ENCODE measurements at regions not wholly inside any gene's neighbourhood (a gene's known extent, or its start where the extent isn't known, plus 50 kb on each side); places are given as distances from the start of the nearest gene placed in this dataset.

DNA sequence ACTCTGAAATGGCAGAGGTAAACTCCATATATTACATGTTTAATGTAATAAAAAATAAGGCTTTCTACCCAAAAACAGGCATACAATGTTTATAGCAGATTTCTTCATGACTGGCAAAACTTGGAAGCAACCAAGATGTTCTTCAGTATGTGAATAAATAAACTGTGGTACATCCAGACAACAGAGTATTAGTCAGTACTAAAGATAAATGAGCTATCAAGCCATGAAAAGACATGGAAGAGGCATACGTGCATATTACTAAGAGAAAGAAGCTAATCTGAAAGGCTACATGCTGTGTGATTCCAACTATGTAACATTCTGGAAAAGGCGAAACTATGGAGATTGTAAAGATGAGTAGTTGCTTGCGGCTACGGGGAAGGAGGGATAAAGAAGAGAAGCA lies 97.4 kb downstream of the OSR1 start:
- no peak overlapping the region for H3K4me3 ChIP-seq (ENCODE audit: low read length)
- no peak overlapping the region for H3K27ac ChIP-seq (ENCODE audit: low read depth, low read length)
- peaks cover 0 to 7% (median 2%) of the 10 kb centered on the region in 11 donors for H3K9me3 Mint-ChIP-seq
- H3K36me3 ChIP-seq (ENCODE audit: control insufficient read depth in 2 of 3, insufficient read depth in 3 of 3, low read length in 3 of 3), result no peaks in the 10 kb centered on the region
- intact Hi-C loops (cut with micrococcal nuclease), result no loop called here
- no peaks in the 10 kb centered on the region for H3K4me1 ChIP-seq (ENCODE audit: control insufficient read depth in 2 of 2, insufficient read depth in 2 of 2, low read length in 2 of 2)
- peaks cover 0 to 10% (median 4%) of the 10 kb centered on the region in 5 donors for H3K36me3 Mint-ChIP-seq
- no peaks in the 10 kb centered on the region for H3K4me1 Mint-ChIP-seq
- no peaks in the 10 kb centered on the region for H3K9me3 ChIP-seq (ENCODE audit: control insufficient read depth in 2 of 3, low read length in 3 of 3)
- ChIA-PET POLR2A (no interaction called here), CTCF (no interaction called here)
- H3K27me3 ChIP-seq (ENCODE audit: control insufficient read depth in 2 of 2, insufficient read depth in 2 of 2, low read length in 2 of 2), result no peaks in the 10 kb centered on the region
- H3K27ac Mint-ChIP-seq, result no peak overlapping the region
- ATAC-seq (no peak), DNase-seq (no peak)
- peaks cover 0 to 5% (median 0%) of the 10 kb centered on the region in 5 donors for H3K27me3 Mint-ChIP-seq
- H3K4me3 Mint-ChIP-seq, result no peak overlapping the region

DNA sequence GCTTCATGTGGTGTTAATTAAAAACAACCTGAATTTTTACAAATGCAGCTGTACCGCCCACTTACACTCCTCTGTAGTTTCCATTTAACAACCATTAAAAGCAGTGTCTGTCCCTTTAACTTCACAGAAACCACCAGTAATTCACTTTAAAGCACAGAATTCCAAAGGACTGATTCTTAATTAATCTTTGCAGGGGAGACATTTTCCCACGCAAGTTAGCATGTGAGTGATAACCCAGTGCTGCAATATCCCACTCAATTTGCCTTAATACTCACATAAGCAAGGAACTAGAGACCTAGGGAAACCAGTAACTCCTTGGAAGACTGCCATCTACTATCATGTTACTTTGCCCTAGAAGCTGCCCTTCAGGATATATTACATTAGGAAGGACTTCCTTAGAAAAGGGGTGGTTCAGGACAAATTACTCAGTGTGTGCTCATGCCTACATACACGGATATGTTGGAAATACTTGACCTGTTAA lies 102.3 kb downstream of the OSR1 start:
- Mint-ChIP-seq H3K27ac (no peak overlapping the region), H3K9me3 (peaks cover 0 to 7% (median 4%) of the 10 kb centered on the region in 11 donors), H3K4me1 (no peaks in the 10 kb centered on the region), H3K27me3 (peaks cover 0 to 7% (median 0%) of the 10 kb centered on the region in 5 donors), H3K4me3 (no peak overlapping the region), H3K36me3 (peaks cover 0 to 2% (median 0%) of the 10 kb centered on the region in 5 donors)
- no peak for ATAC-seq
- intact Hi-C loops (cut with micrococcal nuclease), result no loop called here
- H3K4me3 ChIP-seq (ENCODE audit: low read length), result no peak overlapping the region
- H3K36me3 ChIP-seq (ENCODE audit: control insufficient read depth in 2 of 3, insufficient read depth in 3 of 3, low read length in 3 of 3), result no peaks in the 10 kb centered on the region
- CTCF ChIA-PET, result no interaction called here
- H3K27ac ChIP-seq (ENCODE audit: low read depth, low read length), result no peak overlapping the region
- H3K4me1 ChIP-seq (ENCODE audit: control insufficient read depth in 2 of 2, insufficient read depth in 2 of 2, low read length in 2 of 2), result no peaks in the 10 kb centered on the region
- H3K9me3 ChIP-seq (ENCODE audit: control insufficient read depth in 2 of 3, low read length in 3 of 3), result no peaks in the 10 kb centered on the region
- POLR2A ChIA-PET, result no interaction called here
- no peak for DNase-seq
- H3K27me3 ChIP-seq (ENCODE audit: control insufficient read depth in 2 of 2, insufficient read depth in 2 of 2, low read length in 2 of 2), result no peaks in the 10 kb centered on the region

DNA sequence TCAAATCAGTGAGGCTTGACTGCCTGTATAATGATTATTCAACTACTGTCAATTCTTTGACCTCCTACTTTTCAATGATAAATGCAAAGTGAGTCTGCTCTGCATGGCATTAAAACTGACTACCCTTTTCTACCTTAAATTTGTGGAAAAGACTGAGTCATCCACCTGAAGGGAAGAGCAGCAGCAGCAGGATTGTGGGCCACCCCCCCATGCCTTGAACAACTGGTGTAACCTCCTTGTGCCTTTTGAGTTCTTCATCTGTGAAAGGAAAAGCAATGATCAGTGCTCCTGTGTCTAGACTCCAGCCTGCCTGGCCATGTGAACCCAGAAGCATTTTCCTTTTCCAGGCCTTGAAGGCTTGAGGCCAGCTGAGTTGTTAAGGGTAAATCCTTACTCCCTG lies 102.9 kb downstream of the OSR1 start:
- no peak overlapping the region for H3K27ac Mint-ChIP-seq
- no peak overlapping the region for H3K27ac ChIP-seq (ENCODE audit: low read depth, low read length)
- H3K27me3 Mint-ChIP-seq, result peaks cover 0 to 7% (median 0%) of the 10 kb centered on the region in 5 donors
- intact Hi-C loops (cut with micrococcal nuclease), result no loop called here
- ChIA-PET CTCF (no interaction called here), POLR2A (no interaction called here)
- H3K4me3 Mint-ChIP-seq, result no peak overlapping the region
- ATAC-seq, result no peak
- no peaks in the 10 kb centered on the region for H3K36me3 Mint-ChIP-seq
- H3K27me3 ChIP-seq (ENCODE audit: control insufficient read depth in 2 of 2, insufficient read depth in 2 of 2, low read length in 2 of 2), result no peaks in the 10 kb centered on the region
- no peak for DNase-seq
- H3K4me3 ChIP-seq (ENCODE audit: low read length), result no peak overlapping the region
- H3K36me3 ChIP-seq (ENCODE audit: control insufficient read depth in 2 of 3, insufficient read depth in 3 of 3, low read length in 3 of 3), result no peaks in the 10 kb centered on the region
- peaks cover 0 to 7% (median 4%) of the 10 kb centered on the region in 11 donors for H3K9me3 Mint-ChIP-seq
- H3K9me3 ChIP-seq (ENCODE audit: control insufficient read depth in 2 of 3, low read length in 3 of 3), result no peaks in the 10 kb centered on the region
- H3K4me1 ChIP-seq (ENCODE audit: control insufficient read depth in 2 of 2, insufficient read depth in 2 of 2, low read length in 2 of 2), result no peaks in the 10 kb centered on the region
- H3K4me1 Mint-ChIP-seq, result no peaks in the 10 kb centered on the region

DNA sequence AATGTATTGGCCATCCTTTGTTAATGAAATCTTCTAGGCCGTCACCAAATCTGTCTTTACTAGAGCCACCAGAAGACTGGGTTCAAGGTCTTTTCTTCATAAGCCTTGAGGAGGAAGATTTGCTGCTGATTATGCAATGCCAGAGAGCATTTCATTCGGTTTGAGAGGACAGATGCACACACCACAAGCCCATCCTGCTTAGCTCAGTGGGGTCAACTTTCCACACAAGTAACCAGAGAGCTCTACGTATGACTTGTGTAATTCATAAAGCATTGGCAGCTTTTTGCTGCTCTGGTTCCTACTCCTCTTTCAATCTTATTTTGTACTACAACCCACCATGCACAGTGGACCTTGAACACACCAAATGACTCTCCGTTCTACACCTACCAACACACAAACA lies 106.9 kb downstream of the OSR1 start:
- Histone ChIP-seq H3K27me3 (ENCODE audit: control insufficient read depth in 2 of 2, insufficient read depth in 2 of 2, low read length in 2 of 2) (no peaks in the 10 kb centered on the region), H3K36me3 (ENCODE audit: control insufficient read depth in 2 of 3, insufficient read depth in 3 of 3, low read length in 3 of 3) (no peaks in the 10 kb centered on the region), H3K9me3 (ENCODE audit: control insufficient read depth in 2 of 3, low read length in 3 of 3) (no peaks in the 10 kb centered on the region), H3K4me3 (ENCODE audit: low read length) (no peak overlapping the region), H3K27ac (ENCODE audit: low read depth, low read length) (no peak overlapping the region), H3K4me1 (ENCODE audit: control insufficient read depth in 2 of 2, insufficient read depth in 2 of 2, low read length in 2 of 2) (no peaks in the 10 kb centered on the region)
- DNase-seq (no peak), ATAC-seq (no peak)
- Mint-ChIP-seq H3K4me1 (no peaks in the 10 kb centered on the region), H3K4me3 (no peak overlapping the region), H3K36me3 (no peaks in the 10 kb centered on the region), H3K27me3 (peaks cover 0 to 7% (median 0%) of the 10 kb centered on the region in 5 donors), H3K9me3 (peaks cover 0 to 4% (median 0%) of the 10 kb centered on the region in 11 donors), H3K27ac (no peak overlapping the region)
- intact Hi-C loops (cut with micrococcal nuclease), result no loop called here
- ChIA-PET POLR2A (no interaction called here), CTCF (no interaction called here)

DNA sequence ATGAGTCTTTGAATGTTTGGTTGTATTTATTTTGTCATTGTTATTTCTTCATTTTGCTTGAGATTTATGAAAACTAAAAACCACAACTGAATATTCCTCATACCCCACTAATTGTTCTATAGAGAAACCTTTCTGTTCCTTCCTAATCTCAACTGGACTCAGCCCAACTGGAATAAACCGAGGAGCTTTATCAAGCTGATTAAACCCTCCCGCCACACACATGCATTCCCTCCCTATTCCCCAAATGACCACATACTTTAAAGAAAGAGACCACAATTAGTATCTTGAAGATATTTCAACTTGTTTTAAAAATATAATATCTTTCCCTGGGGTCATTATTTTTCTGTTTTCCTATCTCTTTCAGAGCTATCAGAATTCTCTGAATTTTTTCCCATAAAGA lies 107.5 kb downstream of the OSR1 start:
- H3K4me3 Mint-ChIP-seq, result no peak overlapping the region
- H3K9me3 Mint-ChIP-seq, result peaks cover 0 to 4% (median 0%) of the 10 kb centered on the region in 11 donors
- no peak overlapping the region for H3K27ac Mint-ChIP-seq
- H3K4me1 Mint-ChIP-seq, result no peaks in the 10 kb centered on the region
- no peaks in the 10 kb centered on the region for H3K27me3 ChIP-seq (ENCODE audit: control insufficient read depth in 2 of 2, insufficient read depth in 2 of 2, low read length in 2 of 2)
- no peak overlapping the region for H3K27ac ChIP-seq (ENCODE audit: low read depth, low read length)
- ATAC-seq (no peak), DNase-seq (no peak)
- intact Hi-C loops (cut with micrococcal nuclease), result no loop called here
- H3K36me3 ChIP-seq (ENCODE audit: control insufficient read depth in 2 of 3, insufficient read depth in 3 of 3, low read length in 3 of 3), result no peaks in the 10 kb centered on the region
- H3K9me3 ChIP-seq (ENCODE audit: control insufficient read depth in 2 of 3, low read length in 3 of 3), result no peaks in the 10 kb centered on the region
- H3K36me3 Mint-ChIP-seq, result no peaks in the 10 kb centered on the region
- no peaks in the 10 kb centered on the region for H3K4me1 ChIP-seq (ENCODE audit: control insufficient read depth in 2 of 2, insufficient read depth in 2 of 2, low read length in 2 of 2)
- POLR2A ChIA-PET, result no interaction called here
- no peak overlapping the region for H3K4me3 ChIP-seq (ENCODE audit: low read length)
- CTCF ChIA-PET, result no interaction called here
- peaks cover 0 to 7% (median 0%) of the 10 kb centered on the region in 5 donors for H3K27me3 Mint-ChIP-seq

DNA sequence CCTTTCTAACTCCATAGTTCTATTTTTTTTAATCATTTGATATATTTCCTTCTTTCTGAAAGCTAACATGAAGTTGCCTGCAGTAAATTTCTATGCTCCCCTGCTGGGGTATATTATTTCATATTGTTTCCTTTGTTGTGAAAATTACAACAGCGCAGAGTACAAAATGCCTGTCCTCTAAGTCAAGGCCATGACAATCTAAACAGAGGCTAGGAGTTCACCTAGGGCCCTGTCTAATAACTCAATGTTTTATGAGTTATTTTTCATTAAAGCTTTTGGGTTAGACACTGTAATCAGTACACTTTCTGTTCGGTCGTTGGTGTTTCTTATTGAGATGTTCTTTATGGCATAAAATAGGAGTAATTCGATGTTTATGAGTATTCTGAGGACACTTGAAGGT lies 111.2 kb downstream of the OSR1 start:
- ChIA-PET CTCF (no interaction called here), POLR2A (no interaction called here)
- no peaks in the 10 kb centered on the region for H3K4me1 ChIP-seq (ENCODE audit: control insufficient read depth in 2 of 2, insufficient read depth in 2 of 2, low read length in 2 of 2)
- Mint-ChIP-seq H3K4me3 (no peak overlapping the region), H3K9me3 (no peaks in the 10 kb centered on the region), H3K36me3 (no peaks in the 10 kb centered on the region), H3K4me1 (no peaks in the 10 kb centered on the region), H3K27me3 (no peaks in the 10 kb centered on the region), H3K27ac (no peak overlapping the region)
- no peak for ATAC-seq
- no peaks in the 10 kb centered on the region for H3K27me3 ChIP-seq (ENCODE audit: control insufficient read depth in 2 of 2, insufficient read depth in 2 of 2, low read length in 2 of 2)
- no peak overlapping the region for H3K27ac ChIP-seq (ENCODE audit: low read depth, low read length)
- no peak overlapping the region for H3K4me3 ChIP-seq (ENCODE audit: low read length)
- H3K36me3 ChIP-seq (ENCODE audit: control insufficient read depth in 2 of 3, insufficient read depth in 3 of 3, low read length in 3 of 3), result no peaks in the 10 kb centered on the region
- DNase-seq, result no peak
- intact Hi-C loops (cut with micrococcal nuclease), result no loop called here
- H3K9me3 ChIP-seq (ENCODE audit: control insufficient read depth in 2 of 3, low read length in 3 of 3), result no peaks in the 10 kb centered on the region

DNA sequence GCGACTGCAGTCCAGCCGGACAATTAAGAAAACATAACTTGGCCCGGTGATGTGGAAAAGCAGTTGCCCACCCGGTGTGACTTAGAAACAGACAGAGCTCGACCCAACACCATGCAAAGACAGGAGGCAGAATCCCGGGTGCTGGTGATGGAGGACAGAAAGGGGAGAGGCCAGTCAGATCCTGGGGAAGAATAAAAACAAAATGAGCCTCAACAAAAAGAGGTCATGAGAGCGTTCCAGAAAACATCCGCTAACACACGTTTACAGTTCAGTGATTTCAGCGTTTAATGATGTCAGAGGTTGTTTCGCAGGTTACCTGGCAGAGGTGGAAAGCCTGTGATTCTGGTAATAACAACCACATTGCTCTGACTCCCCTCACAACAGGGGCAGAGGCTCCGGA lies 111.9 kb downstream of the OSR1 start:
- Histone ChIP-seq H3K27ac (ENCODE audit: low read depth, low read length) (no peak overlapping the region), H3K27me3 (ENCODE audit: control insufficient read depth in 2 of 2, insufficient read depth in 2 of 2, low read length in 2 of 2) (no peaks in the 10 kb centered on the region), H3K4me1 (ENCODE audit: control insufficient read depth in 2 of 2, insufficient read depth in 2 of 2, low read length in 2 of 2) (no peaks in the 10 kb centered on the region), H3K9me3 (ENCODE audit: control insufficient read depth in 2 of 3, low read length in 3 of 3) (no peaks in the 10 kb centered on the region), H3K4me3 (ENCODE audit: low read length) (no peak overlapping the region), H3K36me3 (ENCODE audit: control insufficient read depth in 2 of 3, insufficient read depth in 3 of 3, low read length in 3 of 3) (no peaks in the 10 kb centered on the region)
- ChIA-PET CTCF (no interaction called here), POLR2A (no interaction called here)
- Mint-ChIP-seq H3K27ac (no peak overlapping the region), H3K27me3 (no peaks in the 10 kb centered on the region), H3K36me3 (no peaks in the 10 kb centered on the region), H3K4me1 (no peaks in the 10 kb centered on the region), H3K4me3 (no peak overlapping the region), H3K9me3 (no peaks in the 10 kb centered on the region)
- intact Hi-C loops (cut with micrococcal nuclease), result no loop called here
- ATAC-seq (no peak), DNase-seq (no peak)
